MM.1S (cell line): ENCODE measurements at regions not wholly inside any gene's neighbourhood (a gene's known extent, or its start where the extent isn't known, plus 50 kb on each side); places are given as distances from the start of the nearest gene placed in this dataset.

Source experiments
- DNase-seq: peaks from one replicate; pipeline ENCODE4 v3.0.0-alpha.2; 2015
- H2AFZ ChIP-seq: fragments of 300-600 bp; sonication (generic); 2 replicates; pipeline ENCODE4 v1.6.0; 2016; ENCODE audit warnings: antibody characterized with exemption, low read length
- H3F3A ChIP-seq: fragments of 300-600 bp; sonication (generic); 2 replicates; pipeline ENCODE4 v1.6.1; 2016; ENCODE audit warnings: mild to moderate bottlenecking, antibody characterized with exemption, low read length, moderate library complexity, mixed read lengths; ENCODE audit not compliant: insufficient read depth
- H3K27ac ChIP-seq: fragments of 300-600 bp; sonication (generic); 2 replicates; pipeline ENCODE4 v1.5.1; 2016; ENCODE audit warnings: mild to moderate bottlenecking, low read length
- H3K27me3 ChIP-seq: fragments of 300-600 bp; sonication (generic); replicated peaks from 2 replicates; pipeline ENCODE4 v1.6.0; 2016; ENCODE audit warnings: low read length; ENCODE audit not compliant: insufficient read depth
- H3K36me3 ChIP-seq: fragments of 300-600 bp; sonication (generic); replicated peaks from 2 replicates; pipeline ENCODE4 v1.6.1; 2016; ENCODE audit warnings: mild to moderate bottlenecking, low read length, mixed read lengths; ENCODE audit not compliant: insufficient read depth
- H3K4me1 ChIP-seq: fragments of 300-600 bp; sonication (generic); 2 replicates; pipeline ENCODE4 v1.6.1; 2016; ENCODE audit warnings: low read length, mixed read lengths
- H3K4me2 ChIP-seq: fragments of 300-600 bp; sonication (generic); 2 replicates; pipeline ENCODE4 v1.6.0; 2016; ENCODE audit warnings: low read depth, low read length
- H3K4me3 ChIP-seq: fragments of 300-600 bp; sonication (generic); 2 replicates; pipeline ENCODE4 v1.5.1; 2016; ENCODE audit warnings: low read length, mixed read lengths
- H3K79me2 ChIP-seq: fragments of 300-600 bp; sonication (generic); 2 replicates; pipeline ENCODE4 v1.6.1; 2016; ENCODE audit warnings: mixed run types, low read length, mixed read lengths
- H3K9ac ChIP-seq: fragments of 300-600 bp; sonication (generic); 2 replicates; pipeline ENCODE4 v1.6.1; 2016; ENCODE audit warnings: low read length, mixed read lengths
- H3K9me2 ChIP-seq: fragments of 300-600 bp; sonication (generic); replicated peaks from 2 replicates; pipeline ENCODE4 v1.6.1; 2016; ENCODE audit warnings: mild to moderate bottlenecking, low read length, mixed read lengths; ENCODE audit not compliant: insufficient read depth
- H3K9me3 ChIP-seq: fragments of 300-600 bp; sonication (generic); replicated peaks from 2 replicates; pipeline ENCODE4 v1.6.1; 2016; ENCODE audit warnings: mild to moderate bottlenecking, low read length, mixed read lengths; ENCODE audit not compliant: insufficient read depth
- H4K20me1 ChIP-seq: fragments of 300-600 bp; sonication (generic); 2 replicates; pipeline ENCODE4 v1.6.1; 2016; ENCODE audit warnings: mild to moderate bottlenecking, low read length, moderate library complexity, mixed read lengths; ENCODE audit not compliant: insufficient read depth
- CTCF ChIP-seq: fragments of 300-600 bp; sonication (generic); IDR thresholded peaks from 2 replicates; pipeline ENCODE4 v1.5.1; 2016; ENCODE audit warnings: antibody characterized with exemption, low read length, mixed read lengths
- EZH2 ChIP-seq: fragments of 300-600 bp; sonication (generic); optimal IDR thresholded peaks from 2 replicates; pipeline ENCODE3; 2017; ENCODE audit warnings: low read depth, mild to moderate bottlenecking, antibody characterized with exemption, low read length, mixed read lengths
- EZH2phosphoT487 ChIP-seq: fragments of 300-600 bp; sonication (generic); IDR thresholded peaks from 2 replicates; pipeline ENCODE4 v1.6.1; 2018; ENCODE audit warnings: antibody characterized with exemption, low read length

GRCh38 chr4:31052519-31052918, 332.4 kb downstream of the PCDH7 start:
- H3K4me3 ChIP-seq: no peak overlapping the region
- H3K27ac ChIP-seq: no peak overlapping the region
- no peaks in the 10 kb centered on the region for H3K9me3 ChIP-seq
- H3K9ac ChIP-seq: no peak overlapping the region
- H3K36me3 ChIP-seq: no peaks in the 10 kb centered on the region
- H3K4me1 ChIP-seq: no peaks in the 10 kb centered on the region
- no peaks in the 10 kb centered on the region for H3F3A ChIP-seq
- H3K27me3 ChIP-seq: no peaks in the 10 kb centered on the region
- no peaks in the 10 kb centered on the region for H3K9me2 ChIP-seq
- TF ChIP-seq EZH2phosphoT487 (no peak), CTCF (no peak), EZH2 (no peak)
- no peaks in the 10 kb centered on the region for H3K79me2 ChIP-seq
- no peak overlapping the region for H3K4me2 ChIP-seq
- H4K20me1 ChIP-seq: no peaks in the 10 kb centered on the region
- H2AFZ ChIP-seq: no peak overlapping the region
- DNase-seq: no peak

- Histone ChIP-seq H3K9me2 (no peaks in the 10 kb centered on the region), H3K9me3 (no peaks in the 10 kb centered on the region), H3K4me3 (no peak overlapping the region), H3K36me3 (no peaks in the 10 kb centered on the region), H3K27ac (no peak overlapping the region), H3K4me1 (no peaks in the 10 kb centered on the region), H2AFZ (no peak overlapping the region), H3K9ac (no peak overlapping the region), H3K27me3 (no peaks in the 10 kb centered on the region), H3F3A (no peaks in the 10 kb centered on the region), H3K4me2 (no peak overlapping the region), H4K20me1 (no peaks in the 10 kb centered on the region), H3K79me2 (no peaks in the 10 kb centered on the region)
- no peak for TF ChIP-seq CTCF
- no peak for TF ChIP-seq EZH2phosphoT487
- TF ChIP-seq EZH2: no peak
- DNase-seq: no peak
These were observed 333.3 kb downstream of the PCDH7 start for GRCh38 chr4:31053451-31053850.

- Histone ChIP-seq H3K9ac (no peak overlapping the region), H3K79me2 (no peaks in the 10 kb centered on the region), H4K20me1 (no peaks in the 10 kb centered on the region), H3K4me2 (no peak overlapping the region), H3K4me1 (no peaks in the 10 kb centered on the region), H3K9me3 (no peaks in the 10 kb centered on the region), H2AFZ (no peak overlapping the region), H3K27me3 (no peaks in the 10 kb centered on the region), H3K36me3 (no peaks in the 10 kb centered on the region), H3K27ac (no peak overlapping the region), H3K9me2 (no peaks in the 10 kb centered on the region), H3K4me3 (no peak overlapping the region), H3F3A (no peaks in the 10 kb centered on the region)
- TF ChIP-seq EZH2phosphoT487 (no peak), EZH2 (no peak), CTCF (no peak)
- peak; percentile 32 for DNase-seq
These were observed 334.1 kb downstream of the PCDH7 start for GRCh38 chr4:31054295-31054694.
